ENCODE measurements at regions not wholly inside any gene's neighbourhood (a gene's known extent, or its start where the extent isn't known, plus 50 kb on each side); places are given as distances from the start of the nearest gene placed in this dataset.

- no peak for DNase-seq
These were observed 192.3 kb upstream of the GRID2 start for GRCh38 chr4:92111493-92111892.

- no peak for DNase-seq
These were observed 191.0 kb upstream of the GRID2 start for GRCh38 chr4:92112805-92113204.

- no peak for DNase-seq
These were observed 182.8 kb upstream of the GRID2 start for GRCh38 chr4:92120810-92121498.

GRCh38 chr4:92122911-92123310 is 180.9 kb upstream of the GRID2 start:
- no peak for DNase-seq

- DNase-seq, result no peak
These were observed 175.1 kb upstream of the GRID2 start for GRCh38 chr4:92128676-92129075.

GRCh38 chr4:92129408-92129994 is 174.3 kb upstream of the GRID2 start:
- DNase-seq, result no peak

- DNase-seq, result no peak
These were observed 167.3 kb upstream of the GRID2 start for GRCh38 chr4:92136434-92136833.

GRCh38 chr4:92163348-92163747 is 140.4 kb upstream of the GRID2 start:
- DNase-seq, result no peak

- no peak for DNase-seq
These were observed 133.4 kb upstream of the GRID2 start for GRCh38 chr4:92170340-92170739.

GRCh38 chr4:92172203-92172602 is 131.6 kb upstream of the GRID2 start:
- no peak for DNase-seq

- DNase-seq, result no peak
These were observed 128.5 kb upstream of the GRID2 start for GRCh38 chr4:92175250-92175649.

- DNase-seq, result no peak
These were observed 121.6 kb upstream of the GRID2 start for GRCh38 chr4:92182006-92182735.

- DNase-seq, result no peak
These were observed 120.9 kb upstream of the GRID2 start for GRCh38 chr4:92182736-92183407.

- DNase-seq, result no peak
These were observed 119.9 kb upstream of the GRID2 start for GRCh38 chr4:92183825-92184224.

- DNase-seq, result no peak
These were observed 119.2 kb upstream of the GRID2 start for GRCh38 chr4:92184566-92184965.

- no peak for DNase-seq
These were observed 117.5 kb upstream of the GRID2 start for GRCh38 chr4:92186239-92186638.

- DNase-seq, result no peak
These were observed 114.6 kb upstream of the GRID2 start for GRCh38 chr4:92189146-92189545.

GRCh38 chr4:92198711-92199110 is 105.1 kb upstream of the GRID2 start:
- DNase-seq, result no peak

- no peak for DNase-seq
These were observed 104.6 kb upstream of the GRID2 start for GRCh38 chr4:92199135-92199534.

GRCh38 chr4:92210906-92211305 is 92.9 kb upstream of the GRID2 start:
- no peak for DNase-seq

- DNase-seq, result no peak
These were observed 88.3 kb upstream of the GRID2 start for GRCh38 chr4:92215476-92215875.

- DNase-seq, result no peak
These were observed 72.3 kb upstream of the GRID2 start for GRCh38 chr4:92231511-92231910.

- DNase-seq, result no peak
These were observed 71.2 kb upstream of the GRID2 start for GRCh38 chr4:92232566-92232965.

Measured in renal pelvis (tissue), 1 donor.